ENCODE measurements at regions not wholly inside any gene's neighbourhood (a gene's known extent, or its start where the extent isn't known, plus 50 kb on each side); places are given as distances from the start of the nearest gene placed in this dataset.

- TF ChIP-seq CTCF (IDR thresholded peaks at IDR 0.05; ENCODE audit: insufficient read depth, low read length, poor library complexity, severe bottlenecking) (no peak), EZH2phosphoT487 (conservative IDR thresholded peaks at IDR 0.05; ENCODE audit: low read length) (no peak)
Measured at GRCh38 chr7:91465595-91466061, 201.4 kb downstream of the FZD1 start.

Data from SU-DHL-6 (cell line).